Cardiac fibroblast (primary cell): ENCODE measurements at regions not wholly inside any gene's neighbourhood (a gene's known extent, or its start where the extent isn't known, plus 50 kb on each side); places are given as distances from the start of the nearest gene placed in this dataset.
A peak's percentile ranks its signal among the peaks of the same experiment; 100 is the strongest.

Experiments used
- DNase-seq, 2 donors: peaks; one replicate each; pipeline versions ENCODE4 v3.0.0 to v3.0.0-alpha.2; 2010; ENCODE audit warnings: low read depth in 2 of 2
- H3K4me3 ChIP-seq, 2 donors: replicated peaks in 1 of 2; 1 replicate in 1 of 2; 2 replicates in 1 of 2; pipeline ENCODE4 v1.5.1; 2011; ENCODE audit warnings: low read depth in 2 of 2, low read length in 2 of 2, mild to moderate bottlenecking in 2 of 2, moderate library complexity in 1 of 2
- TF ChIP-seq, protein P1 (sequence below): IDR thresholded peaks from one replicate; pipeline ENCODE4 v1.5.1; 2011; ENCODE audit warnings: low read depth, mild to moderate bottlenecking, low read length, inconsistent platforms

GRCh38 chr6:154673919-154674318 lies 59.3 kb upstream of the SCAF8 start:
- TF ChIP-seq, protein P1, sequence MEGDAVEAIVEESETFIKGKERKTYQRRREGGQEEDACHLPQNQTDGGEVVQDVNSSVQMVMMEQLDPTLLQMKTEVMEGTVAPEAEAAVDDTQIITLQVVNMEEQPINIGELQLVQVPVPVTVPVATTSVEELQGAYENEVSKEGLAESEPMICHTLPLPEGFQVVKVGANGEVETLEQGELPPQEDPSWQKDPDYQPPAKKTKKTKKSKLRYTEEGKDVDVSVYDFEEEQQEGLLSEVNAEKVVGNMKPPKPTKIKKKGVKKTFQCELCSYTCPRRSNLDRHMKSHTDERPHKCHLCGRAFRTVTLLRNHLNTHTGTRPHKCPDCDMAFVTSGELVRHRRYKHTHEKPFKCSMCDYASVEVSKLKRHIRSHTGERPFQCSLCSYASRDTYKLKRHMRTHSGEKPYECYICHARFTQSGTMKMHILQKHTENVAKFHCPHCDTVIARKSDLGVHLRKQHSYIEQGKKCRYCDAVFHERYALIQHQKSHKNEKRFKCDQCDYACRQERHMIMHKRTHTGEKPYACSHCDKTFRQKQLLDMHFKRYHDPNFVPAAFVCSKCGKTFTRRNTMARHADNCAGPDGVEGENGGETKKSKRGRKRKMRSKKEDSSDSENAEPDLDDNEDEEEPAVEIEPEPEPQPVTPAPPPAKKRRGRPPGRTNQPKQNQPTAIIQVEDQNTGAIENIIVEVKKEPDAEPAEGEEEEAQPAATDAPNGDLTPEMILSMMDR, result no peak

DNA sequence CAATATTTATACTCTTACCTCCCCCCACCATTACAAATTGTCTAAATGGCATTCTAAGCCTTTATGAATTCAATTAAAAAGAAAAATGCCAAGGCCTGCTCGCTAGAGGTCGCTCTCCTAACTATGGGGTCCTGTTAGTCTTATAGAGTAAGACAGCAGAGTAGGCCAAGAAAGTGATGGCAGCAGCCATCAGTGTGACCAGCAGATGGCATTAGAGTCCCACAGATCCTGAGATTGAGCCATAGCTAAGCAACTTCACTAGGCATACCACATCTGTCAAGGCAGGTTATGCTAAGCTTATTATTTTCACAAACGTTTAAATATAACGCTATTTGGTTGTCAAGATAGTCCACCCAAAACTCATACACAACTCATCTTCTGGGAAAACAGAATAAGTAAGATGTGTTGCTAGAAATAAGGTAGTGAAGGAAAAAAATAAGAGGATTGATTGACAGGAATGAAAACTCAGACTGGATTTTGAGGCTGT lies 57.6 kb upstream of the SCAF8 start:
- TF ChIP-seq, protein P1, result peak; percentile 95

More at GRCh38 chr6:154673919-154674318, 59.3 kb upstream of the SCAF8 start:
- no peak overlapping the region for H3K4me3 ChIP-seq
- DNase-seq, result no peak

GRCh38 chr6:154682633-154683125 lies 50.5 kb upstream of the SCAF8 start:
- no peak overlapping the region for H3K4me3 ChIP-seq
- DNase-seq, result no peak
- TF ChIP-seq, protein P1, result no peak

More for the DNA sequence above, 57.6 kb upstream of the SCAF8 start:
- peak; percentile 98 for DNase-seq
- H3K4me3 ChIP-seq, result no peak overlapping the region
